CD4-positive, alpha-beta T cell (primary cell): ENCODE measurements at regions not wholly inside any gene's neighbourhood (a gene's known extent, or its start where the extent isn't known, plus 50 kb on each side); places are given as distances from the start of the nearest gene placed in this dataset.

Experiments used
- ATAC-seq: fragments of 200-7000 bp; cut with Tn5 transposase; one replicate; pipeline ENCODE4 v1.10.0; 2022; ENCODE audit warnings: mild to moderate bottlenecking; ENCODE audit not compliant: poor library complexity
- CTCF ChIA-PET: fragments of 350-600 bp; sonication (Branson Sonifier 250); formaldehyde crosslinking; loops from one replicate; lab custom pipeline; 2021; ENCODE audit warnings: antibody characterized with exemption, inconsistent platforms; lab: Charles Lee
- POLR2A ChIA-PET: fragments of 350-600 bp; sonication (Branson Sonifier 250); formaldehyde crosslinking; loops from one replicate; lab custom pipeline; 2021; ENCODE audit warnings: antibody characterized with exemption, inconsistent platforms; lab: Charles Lee
- DNase-seq, 14 experiments: peaks; one replicate each; pipeline ENCODE4 v3.0.0-alpha.2; 2013 to 2020; ENCODE audit warnings: mixed read lengths in 2 of 14
- H3K27ac ChIP-seq, 2 donors: one replicate each; pipeline versions ENCODE4 v1.5.1 to v1.7.0; 2013; ENCODE audit warnings: low read length in 2 of 2, low read depth in 1 of 2, mild to moderate bottlenecking in 1 of 2
- H3K27me3 ChIP-seq, 2 experiments: 1 replicate in 1 of 2; 2 replicates in 1 of 2; pipeline versions ENCODE4 v1.6.1 to v1.7.0; 2013; ENCODE audit warnings: low read length in 2 of 2, control low read depth in 1 of 2, mild to moderate bottlenecking in 1 of 2, moderate library complexity in 1 of 2; ENCODE audit not compliant: insufficient read depth in 2 of 2, control insufficient read depth in 1 of 2
- H3K36me3 ChIP-seq: one replicate; pipeline ENCODE4 v1.6.1; 2013; ENCODE audit warnings: low read length, control low read depth; ENCODE audit not compliant: insufficient read depth
- H3K4me1 ChIP-seq: one replicate; pipeline ENCODE4 v1.6.1; 2013; ENCODE audit warnings: low read length, control low read depth; ENCODE audit not compliant: insufficient read depth
- H3K4me3 ChIP-seq: one replicate; pipeline ENCODE4 v1.5.1; 2013; ENCODE audit warnings: mild to moderate bottlenecking, low read length, moderate library complexity
- H3K9me3 ChIP-seq, 2 experiments: 1 replicate in 1 of 2; 2 replicates in 1 of 2; pipeline versions ENCODE4 v1.6.1 to v1.7.0; 2013; ENCODE audit warnings: low read length in 2 of 2, mild to moderate bottlenecking in 2 of 2, control low read depth in 1 of 2, moderate library complexity in 1 of 2; ENCODE audit not compliant: control insufficient read depth in 1 of 2, insufficient read depth in 1 of 2
- H3K27ac Mint-ChIP-seq: one replicate; pipeline ENCODE4 v1.8.0; 2020; ENCODE audit warnings: mixed read lengths
- H3K27me3 Mint-ChIP-seq: one replicate; pipeline ENCODE4 v1.8.0; 2021; ENCODE audit warnings: mixed read lengths
- H3K36me3 Mint-ChIP-seq: one replicate; pipeline ENCODE4 v1.8.0; 2021; ENCODE audit warnings: low read depth, mixed read lengths
- H3K4me1 Mint-ChIP-seq: one replicate; pipeline ENCODE4 v1.8.0; 2021; ENCODE audit warnings: low read depth, mixed read lengths
- H3K4me3 Mint-ChIP-seq: one replicate; pipeline ENCODE4 v1.8.0; 2020; ENCODE audit warnings: mild to moderate bottlenecking, mixed read lengths
- H3K9me3 Mint-ChIP-seq: one replicate; pipeline ENCODE4 v1.8.0; 2020; ENCODE audit warnings: mixed read lengths
- CTCF ChIP-seq: fragments of 200-600 bp; IDR thresholded peaks from one replicate; pipeline ENCODE4 v1.8.0; 2022; ENCODE audit warnings: antibody characterized with exemption, mild to moderate bottlenecking
- intact Hi-C, 2 experiments: fragments of 100-400 bp; cut with DNase I in 1 of 2; cut with micrococcal nuclease in 1 of 2; formaldehyde crosslinking; loops; one replicate each; pipeline versions ENCODE4 v1.15.1 to v1.9.0; 2023 to 2025; cut with DNase I, micrococcal nuclease

GRCh38 chr6:119575721-119576120 lies 226.2 kb upstream of the MAN1A1 start:
- Histone ChIP-seq H3K9me3 (peaks cover 0 to 19% of the 10 kb centered on the region in 2 experiments), H3K36me3 (no peaks in the 10 kb centered on the region), H3K4me1 (no peaks in the 10 kb centered on the region), H3K27me3 (no peaks in the 10 kb centered on the region), H3K27ac (no peak overlapping the region), H3K4me3 (no peak overlapping the region)
- ChIA-PET CTCF (no interaction called here), POLR2A (no interaction called here)
- H3K4me1 Mint-ChIP-seq: no peaks in the 10 kb centered on the region
- ATAC-seq: no peak
- TF ChIP-seq CTCF: no peak
- no peak overlapping the region for H3K4me3 Mint-ChIP-seq
- peaks cover 11% of the 10 kb centered on the region for H3K9me3 Mint-ChIP-seq
- intact Hi-C loops: no loop called here
- DNase-seq: no peak
- no peaks in the 10 kb centered on the region for H3K36me3 Mint-ChIP-seq
- H3K27me3 Mint-ChIP-seq: peaks cover 15% of the 10 kb centered on the region
- no peak overlapping the region for H3K27ac Mint-ChIP-seq

GRCh38 chr6:119568580-119568979 lies 219.0 kb upstream of the MAN1A1 start:
- no peaks in the 10 kb centered on the region for H3K36me3 Mint-ChIP-seq
- ChIA-PET CTCF (no interaction called here), POLR2A (no interaction called here)
- ATAC-seq (no peak), DNase-seq (no peak)
- Histone ChIP-seq H3K36me3 (no peaks in the 10 kb centered on the region), H3K4me1 (no peaks in the 10 kb centered on the region), H3K27me3 (no peaks in the 10 kb centered on the region), H3K27ac (no peak overlapping the region), H3K9me3 (no peaks in the 10 kb centered on the region), H3K4me3 (no peak overlapping the region)
- no peak overlapping the region for H3K27ac Mint-ChIP-seq
- H3K4me3 Mint-ChIP-seq: no peak overlapping the region
- no peaks in the 10 kb centered on the region for H3K4me1 Mint-ChIP-seq
- no peaks in the 10 kb centered on the region for H3K9me3 Mint-ChIP-seq
- TF ChIP-seq CTCF: no peak
- H3K27me3 Mint-ChIP-seq: peaks cover 15% of the 10 kb centered on the region
- intact Hi-C loops: no loop called here

- DNase-seq (no peak), ATAC-seq (no peak)
- intact Hi-C loops: no loop called here
- no peak for TF ChIP-seq CTCF
- H3K4me3 ChIP-seq: no peak overlapping the region
- no peaks in the 10 kb centered on the region for H3K36me3 ChIP-seq
- Mint-ChIP-seq H3K4me1 (no peaks in the 10 kb centered on the region), H3K27me3 (peaks cover 7% of the 10 kb centered on the region), H3K4me3 (no peak overlapping the region), H3K9me3 (no peaks in the 10 kb centered on the region), H3K27ac (no peak overlapping the region), H3K36me3 (no peaks in the 10 kb centered on the region)
- no peaks in the 10 kb centered on the region for H3K27me3 ChIP-seq
- H3K4me1 ChIP-seq: no peaks in the 10 kb centered on the region
- no peak overlapping the region for H3K27ac ChIP-seq
- CTCF ChIA-PET: no interaction called here
- H3K9me3 ChIP-seq: no peaks in the 10 kb centered on the region
- POLR2A ChIA-PET: no interaction called here
Measured at GRCh38 chr6:119566546-119567260, 217.1 kb upstream of the MAN1A1 start.
